Heart right ventricle (tissue), 16 donors: ENCODE measurements at regions not wholly inside any gene's neighbourhood (a gene's known extent, or its start where the extent isn't known, plus 50 kb on each side); places are given as distances from the start of the nearest gene placed in this dataset.

Experiments
- ATAC-seq, 8 donors: fragments of 200-7000 bp; cut with Tn5 transposase; one replicate each; pipeline ENCODE4 v1.9.1; 2020; ENCODE audit warnings: mild to moderate bottlenecking in 8 of 8, moderate library complexity in 8 of 8, moderate number of reproducible peaks in 1 of 8
- DNase-seq, 2 donors: peaks; one replicate each; pipeline ENCODE4 v3.0.0-alpha.2; 2020
- H3K27ac ChIP-seq, 10 donors: fragments of 200-600 bp; sonication (generic) in 2 of 10; one replicate each; pipeline versions ENCODE4 v1.5.0 to v1.8.0; 2020 to 2022; ENCODE audit warnings: mild to moderate bottlenecking in 3 of 10
- H3K27me3 ChIP-seq, 7 donors: fragments of 200-600 bp; one replicate each; pipeline ENCODE4 v1.8.0; 2021 to 2022; ENCODE audit warnings: mild to moderate bottlenecking in 2 of 7
- H3K36me3 ChIP-seq, 9 donors: fragments of 200-600 bp; sonication (generic) in 1 of 9; one replicate each; pipeline versions ENCODE4 v1.5.0 to v1.8.0; 2020 to 2022; ENCODE audit warnings: mild to moderate bottlenecking in 2 of 9
- H3K4me1 ChIP-seq, 9 donors: fragments of 200-600 bp; sonication (generic) in 1 of 9; one replicate each; pipeline versions ENCODE4 v1.5.0 to v1.8.0; 2020 to 2022; ENCODE audit warnings: mild to moderate bottlenecking in 4 of 9
- H3K4me3 ChIP-seq, 10 donors: fragments of 200-600 bp; sonication (generic) in 2 of 10; one replicate each; pipeline versions ENCODE4 v1.5.0 to v1.8.0; 2020 to 2022; ENCODE audit warnings: mild to moderate bottlenecking in 7 of 10, moderate library complexity in 2 of 10
- H3K9me3 ChIP-seq, 11 donors: fragments of 200-600 bp in 10 of 11; sonication (generic) in 2 of 11; one replicate each; pipeline versions ENCODE4 v1.5.0 to v1.8.0; 2013 to 2022; ENCODE audit warnings: mild to moderate bottlenecking in 2 of 11, control low read depth in 1 of 11, moderate library complexity in 1 of 11
- CTCF ChIP-seq, 9 donors: fragments of 200-600 bp; sonication (generic) in 2 of 9; IDR thresholded peaks; one replicate each; pipeline versions ENCODE4 v1.5.0 to v1.8.0; 2021 to 2022; ENCODE audit warnings: antibody characterized with exemption in 9 of 9, mild to moderate bottlenecking in 5 of 9, moderate library complexity in 1 of 9
- WGBS, 2 donors: extraction: QIAGEN DNeasy Blood & Tissue Kit; methylation state at CpG; one replicate each; pipeline ENCODE4 v1.1.7; 2013; ENCODE audit warnings: inconsistent platforms in 1 of 2; 5-methylcytosine and 5-hydroxymethylcytosine counted together
- intact Hi-C, 10 donors: fragments of 100-400 bp; cut with DNase I; formaldehyde crosslinking; loops; one replicate each; pipeline versions ENCODE4 v1.11.1 to v1.14.2; 2022
- donor health status: Arrhythmogenic right ventricular cardiomyopathy.
- donor health status: ischemic (EF 13 %, LVEDD 7.1; RV severe dilation, severe dysfunction).
- donor health status: healthy with polysubstance abuse.
- donor health status: DM: no; HTN: yes; CAD: no.
- donor health status: DM: no; HTN: no; CAD: no.
- donor health status: ischemic (EF 25% LVEDD 6.9; RV normal size, moderate dysfunction).
- donor health status: ischemic (EF 25% LVEDD 5.7; RV mildly dilated, moderate dysfunction).
- donor health status: healthy.
- donor health status: DM: yes; HTN: yes; CAD: no.
- donor health status: Ischemic cardiomyopathy.
- donor health status: ischemic (EF 35%, LVEDD 5.7; RV mildly dilated, moderate dysfunction).
- donor health status: nonischemic (EF 11% LVEDD 7.7; RV severe dilation, severe dysfunction).
- donor health status: DM: yes; HTN: yes; CAD: no.
- donor health status: PGD.
- donor health status: ischemic (EF 29% LVEDD 5.4; RV normal size, mild dysfunction).
- donor health status: nonischemic (EF 23%, LVEDD 6.1; RV moderate dilation, normal function).

- Histone ChIP-seq H3K4me1 (peaks cover 3 to 17% (median 13%) of the 10 kb centered on the region in 9 donors), H3K27me3 (peaks cover 13 to 97% (median 80%) of the 10 kb centered on the region in 7 donors), H3K4me3 (no peak overlapping the region), H3K36me3 (no peaks in the 10 kb centered on the region), H3K9me3 (no peaks in the 10 kb centered on the region), H3K27ac (no peak overlapping the region)
- TF ChIP-seq CTCF (IDR thresholded peaks at IDR 0.05): no peak
- DNase-seq (no peak), ATAC-seq (no peak)
- 82% methylated on average over 8 of the region's 8 CpGs for WGBS, 2 donors
- intact Hi-C loops: no loop called here
Observed at GRCh38 chr11:70666311-70666710, 268.0 kb downstream of the CTTN start.

- H3K9me3 ChIP-seq: no peaks in the 10 kb centered on the region
- H3K4me1 ChIP-seq: peaks cover 0 to 4% (median under 1%) of the 10 kb centered on the region in 9 donors
- no peak for ATAC-seq
- intact Hi-C loops: no loop called here
- no peak overlapping the region for H3K27ac ChIP-seq
- TF ChIP-seq CTCF (IDR thresholded peaks at IDR 0.05): no peak
- WGBS, 2 donors: 67 to 73% methylated on average over 4 of the region's 4 CpGs
- peaks cover 5 to 86% (median 67%) of the 10 kb centered on the region in 7 donors for H3K27me3 ChIP-seq
- DNase-seq: no peak
- no peak overlapping the region for H3K4me3 ChIP-seq
- no peaks in the 10 kb centered on the region for H3K36me3 ChIP-seq
Observed at GRCh38 chr11:70667767-70668166, 269.4 kb downstream of the CTTN start.

GRCh38 chr11:70668204-70669202 lies 270.2 kb downstream of the CTTN start:
- no peak overlapping the region for H3K4me3 ChIP-seq
- WGBS, 2 donors: 79 to 83% methylated on average over 23 of the region's 23 CpGs
- DNase-seq: no peak

GRCh38 chr11:70669281-70669680 lies 271.0 kb downstream of the CTTN start:
- H3K9me3 ChIP-seq: no peaks in the 10 kb centered on the region
- peaks cover 3 to 71% (median 52%) of the 10 kb centered on the region in 7 donors for H3K27me3 ChIP-seq
- ATAC-seq: no peak
- H3K4me3 ChIP-seq: no peak overlapping the region
- TF ChIP-seq CTCF (IDR thresholded peaks at IDR 0.05): no peak
- 82 to 90% methylated on average over 13 of the region's 13 CpGs for WGBS, 2 donors
- H3K36me3 ChIP-seq: no peaks in the 10 kb centered on the region
- no peaks in the 10 kb centered on the region for H3K4me1 ChIP-seq
- DNase-seq: no peak
- no peak overlapping the region for H3K27ac ChIP-seq
- intact Hi-C loops: no loop called here

More at GRCh38 chr11:70668204-70669202, 270.2 kb downstream of the CTTN start:
- H3K27me3 ChIP-seq: peaks cover 5 to 79% (median 59%) of the 10 kb centered on the region in 7 donors
- H3K9me3 ChIP-seq: no peaks in the 10 kb centered on the region
- no peaks in the 10 kb centered on the region for H3K4me1 ChIP-seq
- intact Hi-C loops: no loop called here
- H3K27ac ChIP-seq: no peak overlapping the region
- TF ChIP-seq CTCF (IDR thresholded peaks at IDR 0.05): no peak
- no peaks in the 10 kb centered on the region for H3K36me3 ChIP-seq
- no peak for ATAC-seq
